H9 (cell line): ENCODE measurements at regions not wholly inside any gene's neighbourhood (a gene's known extent, or its start where the extent isn't known, plus 50 kb on each side); places are given as distances from the start of the nearest gene placed in this dataset.

Experiments
- DNase-seq: peaks from one replicate; pipeline ENCODE4 v3.0.0-alpha.2; 2017
- H2AFZ ChIP-seq: one replicate; pipeline ENCODE4 v1.6.1; 2013; ENCODE audit warnings: mild to moderate bottlenecking, low read length, control low read depth, moderate library complexity
- H2AK5ac ChIP-seq: 2 replicates; pipeline ENCODE4 v1.6.1; 2013; ENCODE audit warnings: low read length, control low read depth, mixed read lengths; ENCODE audit not compliant: insufficient read length
- H2BK120ac ChIP-seq: one replicate; pipeline ENCODE4 v1.6.1; 2013; ENCODE audit warnings: low read depth, mild to moderate bottlenecking, low read length, control low read depth, inconsistent platforms; ENCODE audit not compliant: poor library complexity, severe bottlenecking
- H2BK12ac ChIP-seq: 2 replicates; pipeline ENCODE4 v1.6.1; 2013; ENCODE audit warnings: low read length, control low read depth, mixed read lengths, low read depth; ENCODE audit not compliant: insufficient read length
- H2BK15ac ChIP-seq: 2 replicates; pipeline ENCODE4 v1.6.1; 2013; ENCODE audit warnings: low read depth, low read length, control low read depth
- H2BK20ac ChIP-seq: one replicate; pipeline ENCODE4 v1.6.1; 2013; ENCODE audit warnings: low read depth, mild to moderate bottlenecking, low read length, control low read depth, inconsistent platforms; ENCODE audit not compliant: poor library complexity, severe bottlenecking
- H2BK5ac ChIP-seq: 2 replicates; pipeline ENCODE4 v1.6.1; 2013; ENCODE audit warnings: low read length, control low read depth, mixed read lengths; ENCODE audit not compliant: insufficient read length
- H3K14ac ChIP-seq: 2 replicates; pipeline ENCODE4 v1.6.1; 2013; ENCODE audit warnings: low read length, control low read depth; ENCODE audit not compliant: insufficient read depth
- H3K18ac ChIP-seq: 2 replicates; pipeline ENCODE4 v1.6.1; 2013; ENCODE audit warnings: low read depth, mild to moderate bottlenecking, mixed read lengths, low read length, control low read depth; ENCODE audit not compliant: insufficient read length
- H3K23ac ChIP-seq: 2 replicates; pipeline ENCODE4 v1.6.1; 2013; ENCODE audit warnings: low read length, control low read depth, mixed read lengths, low read depth; ENCODE audit not compliant: insufficient read length
- H3K23me2 ChIP-seq: 2 replicates; pipeline ENCODE4 v1.6.1; 2013; ENCODE audit warnings: low read depth, mild to moderate bottlenecking, mixed read lengths, low read length, control low read depth; ENCODE audit not compliant: insufficient read length, poor library complexity, severe bottlenecking
- H3K27ac ChIP-seq: 2 replicates; pipeline ENCODE4 v1.5.1; 2013; ENCODE audit warnings: low read length, control low read depth, mixed read lengths, low read depth; ENCODE audit not compliant: insufficient read length
- H3K27me3 ChIP-seq: 2 replicates; pipeline ENCODE4 v1.6.1; 2013; ENCODE audit warnings: low read length, control low read depth, inconsistent platforms; ENCODE audit not compliant: insufficient read depth
- H3K4ac ChIP-seq: 2 replicates; pipeline ENCODE4 v1.6.1; 2013; ENCODE audit warnings: low read depth, mild to moderate bottlenecking, control low read depth, inconsistent platforms, low read length, moderate library complexity
- H3K4me1 ChIP-seq: 2 replicates; pipeline ENCODE4 v1.6.1; 2013; ENCODE audit warnings: low read length, control low read depth, inconsistent platforms; ENCODE audit not compliant: insufficient read depth
- H3K4me2 ChIP-seq: 2 replicates; pipeline ENCODE4 v1.6.1; 2013; ENCODE audit warnings: low read length, control low read depth, mixed read lengths; ENCODE audit not compliant: insufficient read length, insufficient read depth
- H3K56ac ChIP-seq: 2 replicates; pipeline ENCODE4 v1.6.1; 2013; ENCODE audit warnings: low read depth, mild to moderate bottlenecking, mixed read lengths, low read length, control low read depth; ENCODE audit not compliant: insufficient read length
- H3K79me1 ChIP-seq: 2 replicates; pipeline ENCODE4 v1.6.1; 2013; ENCODE audit warnings: low read depth, mild to moderate bottlenecking, moderate library complexity, low read length, control low read depth, inconsistent platforms; ENCODE audit not compliant: insufficient read depth, poor library complexity, severe bottlenecking
- H3K79me2 ChIP-seq: 2 replicates; pipeline ENCODE4 v1.6.1; 2013; ENCODE audit warnings: low read length, control low read depth, inconsistent platforms; ENCODE audit not compliant: insufficient read depth
- H3K9ac ChIP-seq: 2 replicates; pipeline ENCODE4 v1.6.1; 2013; ENCODE audit warnings: low read length, control low read depth, mixed read lengths; ENCODE audit not compliant: insufficient read length; ENCODE audit errors: extremely low read depth
- H3K9me3 ChIP-seq: one replicate; pipeline ENCODE4 v1.6.1; 2013; ENCODE audit warnings: low read depth, low read length, inconsistent platforms; ENCODE audit not compliant: control insufficient read depth
- H3T11ph ChIP-seq: one replicate; pipeline ENCODE4 v1.6.1; 2013; ENCODE audit warnings: mild to moderate bottlenecking, low read length, control low read depth, inconsistent platforms
- H4K20me1 ChIP-seq: one replicate; pipeline ENCODE4 v1.6.1; 2013; ENCODE audit not compliant: control insufficient read depth, insufficient read length, insufficient read depth
- H4K5ac ChIP-seq: 2 replicates; pipeline ENCODE4 v1.6.1; 2013; ENCODE audit warnings: low read depth, mild to moderate bottlenecking, mixed read lengths, low read length, control low read depth; ENCODE audit not compliant: insufficient read length
- H4K8ac ChIP-seq: replicated peaks from 2 replicates; pipeline ENCODE4 v1.6.1; 2013; ENCODE audit warnings: low read length, control low read depth, mixed read lengths, low read depth; ENCODE audit not compliant: insufficient read length
- H4K91ac ChIP-seq: 2 replicates; pipeline ENCODE4 v1.6.1; 2013; ENCODE audit warnings: low read depth, mild to moderate bottlenecking, moderate library complexity, mixed read lengths, low read length, control low read depth; ENCODE audit not compliant: insufficient read length
- H3K27ac Mint-ChIP-seq, 3 experiments: 2 replicates in 2 of 3; 3 replicates in 1 of 3; pipeline ENCODE4 v1.8.0; 2020 to 2021; ENCODE audit warnings: mixed read lengths in 3 of 3, mild to moderate bottlenecking in 1 of 3, moderate library complexity in 1 of 3
- H3K27me3 Mint-ChIP-seq: 2 replicates; pipeline ENCODE4 v1.8.0; 2021; ENCODE audit warnings: low read depth, mild to moderate bottlenecking, moderate library complexity, mixed read lengths
- H3K36me3 Mint-ChIP-seq, 3 experiments: 2 replicates in 2 of 3; 3 replicates in 1 of 3; pipeline ENCODE4 v1.8.0; 2020 to 2021; ENCODE audit warnings: low read depth in 3 of 3, mixed read lengths in 3 of 3; ENCODE audit not compliant: insufficient read depth in 1 of 3
- H3K4me1 Mint-ChIP-seq, 2 experiments: 2 replicates each; pipeline ENCODE4 v1.8.0; 2020; ENCODE audit warnings: mixed read lengths in 2 of 2
- H3K4me3 Mint-ChIP-seq, 2 experiments: 2 replicates in 1 of 2; 3 replicates in 1 of 2; pipeline ENCODE4 v1.8.0; 2020 to 2021; ENCODE audit warnings: mild to moderate bottlenecking in 2 of 2, mixed read lengths in 2 of 2, moderate library complexity in 1 of 2
- H3K9me3 Mint-ChIP-seq, 2 experiments: 2 replicates in 1 of 2; 3 replicates in 1 of 2; pipeline ENCODE4 v1.8.0; 2020; ENCODE audit warnings: mild to moderate bottlenecking in 2 of 2, mixed read lengths in 2 of 2, moderate library complexity in 1 of 2
- CTCF ChIP-seq: fragments of 200-600 bp; sonication (generic); conservative IDR thresholded peaks from 3 replicates; pipeline ENCODE4 v1.8.0; 2021; ENCODE audit warnings: antibody characterized with exemption, mild to moderate bottlenecking
- WGBS: extraction: QIAGEN DNeasy Blood & Tissue Kit; methylation state at CpG from one replicate; pipeline ENCODE4 v1.1.7; 2013; ENCODE audit warnings: missing lambda C conversion rate, low lambda C conversion rate, mixed read lengths; ENCODE audit not compliant: insufficient read length; ENCODE audit errors: extremely low coverage; 5-methylcytosine and 5-hydroxymethylcytosine counted together

GRCh38 chr4:189311251-189311650 is 629.4 kb upstream of the FRG1 start:
- Histone ChIP-seq H4K20me1 (peaks cover 2% of the 10 kb centered on the region), H4K8ac (no peak overlapping the region), H2BK120ac (no peak overlapping the region), H2BK5ac (no peak overlapping the region), H2AK5ac (no peak overlapping the region), H3K56ac (no peak overlapping the region), H4K91ac (no peak overlapping the region), H3K18ac (no peak overlapping the region), H3K4ac (no peak overlapping the region), H3K79me2 (no peaks in the 10 kb centered on the region), H2BK15ac (no peak overlapping the region), H3K9ac (no peak overlapping the region), H3K9me3 (no peaks in the 10 kb centered on the region), H3K4me2 (no peak overlapping the region), H2BK20ac (no peak overlapping the region), H2AFZ (no peak overlapping the region), H3K23ac (no peak overlapping the region), H4K5ac (no peak overlapping the region), H3K27ac (no peak overlapping the region), H3K27me3 (no peaks in the 10 kb centered on the region; the same call in 1 of the 2 replicates), H3K79me1 (no peaks in the 10 kb centered on the region), H3K4me1 (no peaks in the 10 kb centered on the region), H3T11ph (no peak overlapping the region), H3K23me2 (no peaks in the 10 kb centered on the region), H2BK12ac (no peak overlapping the region), H3K14ac (no peak overlapping the region)
- TF ChIP-seq CTCF: no peak
- peaks cover 36% of the 10 kb centered on the region for H3K27me3 Mint-ChIP-seq
- H3K4me1 Mint-ChIP-seq: no peaks in the 10 kb centered on the region
- H3K9me3 Mint-ChIP-seq: peaks cover 25 to 62% of the 10 kb centered on the region in 2 experiments
- H3K4me3 Mint-ChIP-seq: no peak overlapping the region
- peaks cover 0 to 6% (median 3%) of the 10 kb centered on the region in 3 experiments; a peak in 5 of 7 replicates for H3K36me3 Mint-ChIP-seq
- WGBS: no CpG with 5 or more reads among the region's 1 CpG
- no peak for DNase-seq
- H3K27ac Mint-ChIP-seq: no peak overlapping the region
